NCI-H187 treated with DMSO at 0.1 percent for 48 hours (cell line): ENCODE measurements at regions not wholly inside any gene's neighbourhood (a gene's known extent, or its start where the extent isn't known, plus 50 kb on each side); places are given as distances from the start of the nearest gene placed in this dataset.
"Not testable (repeated sequence)": the region's sequence is repeated elsewhere in the genome, so short reads cannot be mapped to it uniquely, and the experiment has no call there.

Experiments used
- DNase-seq: peaks from one replicate; lab custom pipeline; 2025; lab: John Stamatoyannopoulos, UW

DNA sequence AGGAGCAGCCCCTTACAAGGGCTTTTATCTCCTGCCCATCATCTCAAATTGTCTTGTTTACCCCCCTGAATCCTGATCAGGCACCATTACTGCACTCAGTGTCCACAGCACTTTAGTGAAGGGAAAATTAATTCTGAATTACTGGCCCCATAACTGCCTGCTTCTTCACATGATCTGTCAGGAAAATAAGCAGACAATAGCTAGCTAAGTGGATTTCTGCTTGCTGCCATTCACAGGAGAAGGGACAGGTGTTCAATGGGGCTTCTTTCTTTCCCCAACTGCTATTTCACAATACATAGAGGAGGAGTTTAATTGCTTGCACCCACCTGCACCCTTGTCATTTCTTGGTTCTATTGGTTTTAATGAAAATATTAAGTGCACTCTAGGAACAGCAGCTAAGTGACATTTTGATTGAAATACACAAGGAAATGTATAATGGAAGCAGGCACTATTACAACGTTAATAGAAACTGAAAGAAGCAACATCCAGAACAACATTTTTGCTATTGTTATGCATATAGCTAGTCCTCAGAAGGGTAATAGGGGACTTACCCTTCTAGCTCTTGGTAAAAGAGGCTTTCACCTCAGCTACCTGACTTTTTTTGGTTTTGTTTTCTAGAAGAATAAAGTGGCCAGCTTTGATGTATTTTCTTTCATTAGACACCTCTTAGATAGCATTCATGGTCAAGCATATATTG is 599.3 kb upstream of the TLE4 start:
- DNase-seq: peak; percentile 98

DNA sequence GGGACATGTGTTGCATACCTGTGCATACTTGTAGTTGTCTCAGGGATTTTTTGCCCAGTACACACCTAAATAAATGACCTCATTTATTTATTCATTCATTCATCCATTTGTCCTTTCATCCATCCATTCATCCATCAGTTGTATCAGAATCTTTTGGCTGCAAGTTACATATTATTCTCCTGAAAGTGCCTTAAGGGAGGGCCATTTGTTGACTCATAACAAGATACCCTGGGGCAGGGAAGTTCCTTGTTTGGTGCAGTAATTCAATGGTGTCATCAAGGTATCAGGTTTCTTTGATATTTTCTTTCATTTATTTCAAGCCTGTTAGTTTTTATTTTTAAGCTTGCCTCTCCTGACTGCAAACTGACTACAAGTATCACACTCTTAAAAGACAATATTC is 597.9 kb upstream of the TLE4 start:
- no peak for DNase-seq

DNA sequence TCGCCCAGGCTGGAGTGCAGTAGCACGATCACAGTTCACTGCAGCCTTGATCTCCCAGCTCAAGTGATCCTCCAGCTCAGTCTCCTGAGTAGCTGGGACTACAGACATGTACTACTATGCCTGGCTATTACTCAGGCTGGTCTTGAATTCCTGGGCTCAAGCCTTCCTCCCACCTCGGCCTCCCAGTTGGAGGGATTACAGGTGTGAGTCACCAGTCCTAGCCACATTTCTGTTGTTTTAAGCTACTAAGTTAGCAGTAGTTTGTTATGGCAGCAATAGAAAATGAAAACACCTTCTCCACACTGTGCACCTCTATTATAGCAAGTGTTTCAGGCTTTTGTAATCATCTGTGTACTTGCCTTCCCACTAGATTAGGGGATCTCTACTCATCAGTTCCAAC is 588.9 kb upstream of the TLE4 start:
- no peak for DNase-seq

DNA sequence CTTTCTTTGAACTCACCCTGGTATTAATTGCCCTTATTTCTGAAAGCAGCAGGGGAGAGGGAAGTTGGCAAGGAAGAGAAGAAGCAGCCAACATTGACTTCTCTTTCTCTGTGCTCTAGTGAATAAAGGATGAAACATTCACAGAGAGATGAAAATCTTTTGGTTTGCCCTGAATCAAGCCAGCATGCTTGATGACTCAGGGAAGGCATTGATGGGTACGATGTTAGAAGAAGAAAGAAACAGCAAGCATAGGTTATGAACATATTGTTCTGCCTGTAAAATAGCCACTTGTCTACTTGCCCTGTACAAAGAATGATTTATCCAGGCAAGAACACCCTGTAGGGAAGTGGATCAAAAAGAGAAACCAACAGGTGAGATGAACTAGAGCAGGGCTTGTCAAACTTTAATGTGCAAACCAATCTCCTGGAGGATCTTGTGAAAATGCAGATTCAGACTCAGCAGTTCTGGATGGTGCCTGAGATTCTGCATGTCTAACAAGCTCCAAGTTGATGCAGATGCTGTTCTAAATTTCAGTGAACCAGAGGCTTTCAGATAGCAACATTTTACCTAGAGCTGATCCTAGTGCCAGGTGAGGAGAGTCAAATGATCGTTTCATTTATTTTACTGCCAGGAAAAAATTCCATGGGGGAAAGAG is 586.6 kb upstream of the TLE4 start:
- DNase-seq: no peak

DNA sequence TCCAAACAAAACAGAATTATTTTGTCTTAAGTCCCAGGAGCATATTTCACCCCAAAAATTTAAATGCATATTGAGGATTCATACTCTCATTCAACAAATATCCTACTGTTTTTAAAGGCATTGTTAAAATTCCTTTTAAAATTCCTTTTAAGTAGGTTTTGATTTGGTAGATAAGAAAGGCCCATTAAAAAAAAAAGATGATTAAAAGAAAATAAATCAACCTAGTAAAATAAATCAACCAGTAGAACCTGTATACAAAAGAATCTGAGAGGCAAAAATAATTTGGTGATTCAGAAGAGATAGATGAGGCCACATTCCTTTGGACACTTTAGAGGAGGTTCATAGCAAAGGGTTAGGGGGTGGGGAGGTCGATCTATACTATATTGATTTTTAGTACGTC is 585.3 kb upstream of the TLE4 start:
- DNase-seq: no peak

DNA sequence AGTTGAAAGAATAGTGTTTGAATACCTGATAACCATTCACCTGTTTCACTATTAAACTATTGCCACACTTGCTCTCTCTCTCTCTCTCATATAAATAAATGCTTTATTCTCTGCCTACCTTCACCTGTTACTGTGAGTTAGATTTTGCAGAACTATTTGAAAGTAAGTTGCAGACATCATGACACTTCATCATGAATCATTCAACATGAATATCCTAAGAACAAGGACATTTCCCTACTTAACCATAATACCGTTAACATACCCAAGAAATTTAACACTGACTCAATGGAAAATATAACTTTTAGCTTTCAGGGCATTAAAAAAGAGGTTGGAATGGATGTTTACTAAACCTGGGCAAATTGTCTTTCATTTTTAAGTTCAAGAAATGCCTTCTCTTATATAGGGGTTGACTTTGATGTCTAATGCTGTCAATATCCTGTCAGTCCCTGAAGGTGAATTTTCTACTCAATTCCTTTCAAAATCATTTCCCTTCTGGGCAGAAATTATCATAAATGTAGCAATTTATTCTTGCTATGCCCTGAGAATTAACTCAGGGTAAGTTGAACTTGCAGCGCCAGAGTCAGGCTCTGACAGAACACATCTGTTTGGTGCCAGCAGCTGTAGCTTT is 582.6 kb upstream of the TLE4 start:
- no peak for DNase-seq

DNA sequence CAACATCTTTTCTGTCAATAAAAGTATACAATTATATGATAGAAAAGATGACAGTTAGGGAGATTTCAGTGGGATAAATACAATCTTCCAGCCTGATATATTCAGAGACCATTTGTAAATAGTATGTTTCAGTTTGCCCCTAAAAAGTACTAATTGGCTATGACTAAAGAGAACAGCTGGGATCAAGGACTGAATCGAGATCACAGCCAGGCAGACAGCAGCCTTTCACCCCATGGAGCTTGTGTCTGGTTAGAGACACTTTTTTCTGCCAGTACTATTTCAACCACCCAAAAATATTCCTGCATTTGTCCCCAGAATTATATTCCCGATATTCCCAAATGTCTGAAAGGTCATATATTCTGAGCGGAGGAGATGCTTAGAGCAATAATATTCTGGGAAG is 577.3 kb upstream of the TLE4 start:
- no peak for DNase-seq

DNA sequence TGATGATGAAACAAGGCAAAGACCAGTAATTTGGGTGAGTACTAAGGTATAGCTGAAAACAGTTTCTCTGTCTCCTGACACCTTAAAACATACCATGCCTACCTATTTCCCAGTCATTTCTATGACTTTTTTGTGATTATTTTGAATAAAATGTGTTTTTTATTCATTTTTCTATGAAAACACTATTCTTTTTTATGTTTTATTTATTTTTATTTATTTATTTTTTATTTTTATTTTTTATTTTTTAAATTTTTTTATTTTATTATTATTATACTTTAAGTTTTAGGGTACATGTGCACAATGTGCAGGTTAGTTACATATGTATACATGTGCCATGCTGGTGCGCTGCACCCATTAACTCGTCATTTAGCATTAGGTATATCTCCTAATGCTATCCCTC is 576.8 kb upstream of the TLE4 start:
- DNase-seq: not testable (repeated sequence)

DNA sequence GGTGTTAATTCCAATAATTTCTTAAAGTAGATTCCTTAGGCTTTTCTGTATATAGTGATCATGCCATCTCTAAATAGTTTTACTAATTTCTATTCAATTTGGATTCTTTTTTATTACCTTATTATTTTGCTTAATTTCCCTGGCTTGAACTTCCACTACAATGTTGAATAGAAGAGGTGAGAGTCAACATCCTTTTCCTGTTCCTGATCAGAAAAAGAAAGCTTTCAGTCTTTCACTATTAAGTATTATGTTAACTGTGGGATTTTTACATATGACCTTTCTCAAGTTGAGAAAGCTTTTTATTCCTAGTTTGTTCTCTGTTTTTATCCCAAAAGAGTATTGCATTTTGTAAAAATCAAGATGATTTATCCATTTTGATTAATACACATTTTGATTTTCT is 574.5 kb upstream of the TLE4 start:
- DNase-seq: no peak

DNA sequence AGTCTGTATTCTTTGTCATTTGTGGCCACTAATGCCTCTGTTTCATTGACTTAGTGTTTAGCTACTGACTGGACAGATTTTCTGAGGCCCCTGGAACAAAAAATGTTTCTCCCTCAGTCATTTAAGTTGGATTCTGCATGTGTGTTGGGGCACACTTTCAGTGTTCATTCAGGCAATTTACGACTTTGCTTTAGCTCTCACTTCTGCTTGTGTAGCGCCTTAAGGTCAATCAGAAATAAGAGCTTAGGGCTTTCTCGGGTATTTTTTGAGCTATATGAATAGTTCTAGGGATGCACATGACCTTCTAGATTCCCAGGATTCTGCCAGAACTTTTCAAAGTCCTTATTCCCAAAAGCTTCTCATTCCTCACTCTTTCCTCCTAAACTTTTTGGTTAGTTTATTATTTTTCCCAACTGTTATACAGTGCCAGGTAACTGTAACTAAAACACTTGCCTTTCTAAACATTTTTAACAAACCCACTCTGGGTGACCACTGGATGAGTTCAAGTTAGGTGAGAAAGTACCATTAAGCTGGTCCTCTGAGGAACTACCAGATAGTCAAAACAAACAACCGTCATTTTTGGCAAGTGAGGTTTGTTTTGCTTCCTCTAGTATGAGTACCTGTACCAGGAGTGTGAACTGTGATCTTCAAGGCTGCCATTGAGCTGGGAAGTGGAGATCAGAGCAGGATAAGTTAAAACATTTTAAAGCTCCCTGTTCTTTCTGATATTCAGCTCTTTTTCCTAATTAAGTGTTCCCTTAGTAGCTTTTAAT is 571.3 kb upstream of the TLE4 start:
- no peak for DNase-seq

DNA sequence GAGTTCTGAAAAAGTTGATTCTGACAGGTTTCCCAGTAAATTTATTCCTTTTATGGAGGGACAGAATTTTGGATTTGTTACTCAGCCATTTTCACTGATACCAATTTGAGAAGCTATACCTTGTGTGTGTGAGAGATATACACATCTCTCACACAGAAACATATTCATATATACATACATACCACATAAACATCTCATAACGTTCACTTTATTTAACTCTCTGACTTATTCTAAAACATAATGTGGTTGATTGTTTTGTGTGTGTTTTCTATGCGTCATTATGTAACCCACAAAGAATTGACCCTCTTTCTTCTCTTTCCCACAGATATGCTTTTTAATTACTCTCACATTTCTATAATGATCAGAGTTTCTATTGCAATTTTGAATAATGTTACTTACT is 570.8 kb upstream of the TLE4 start:
- DNase-seq: no peak

DNA sequence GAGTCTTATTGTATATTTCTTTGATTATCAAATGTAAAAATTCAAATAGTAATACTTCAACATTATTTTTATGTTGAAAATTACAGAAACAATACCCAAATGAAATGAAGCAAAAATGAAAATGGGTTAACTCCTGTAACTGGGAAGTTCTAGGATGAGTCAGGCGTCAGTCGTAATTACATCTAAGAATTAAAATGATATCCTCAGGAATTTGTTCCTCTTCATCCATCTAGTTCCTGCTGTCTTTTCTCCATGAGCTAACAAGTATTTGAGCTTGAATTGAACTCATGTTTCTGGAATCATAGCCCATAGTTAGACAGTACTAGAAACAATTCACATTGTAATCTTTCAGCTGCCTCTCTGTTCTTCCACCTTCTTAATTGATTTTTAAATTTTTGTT is 568.3 kb upstream of the TLE4 start:
- no peak for DNase-seq

DNA sequence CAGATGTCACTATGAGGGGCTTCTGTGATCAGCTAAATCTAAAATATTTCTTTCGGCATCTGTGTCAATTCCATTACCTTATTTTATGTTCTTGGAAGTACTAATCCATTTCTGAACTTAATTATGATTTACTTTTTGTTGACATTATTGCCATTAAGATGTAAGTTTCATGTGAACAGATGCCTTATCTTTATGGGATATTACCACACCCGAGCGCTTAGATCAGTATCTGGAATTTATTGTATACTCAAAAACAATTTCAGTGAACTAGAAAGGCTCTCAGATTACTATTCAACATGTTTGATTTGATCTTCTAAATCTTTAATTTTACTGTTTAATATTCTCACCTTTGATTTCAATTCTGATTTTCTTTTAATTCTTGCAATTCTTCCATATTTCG is 567.7 kb upstream of the TLE4 start:
- no peak for DNase-seq

DNA sequence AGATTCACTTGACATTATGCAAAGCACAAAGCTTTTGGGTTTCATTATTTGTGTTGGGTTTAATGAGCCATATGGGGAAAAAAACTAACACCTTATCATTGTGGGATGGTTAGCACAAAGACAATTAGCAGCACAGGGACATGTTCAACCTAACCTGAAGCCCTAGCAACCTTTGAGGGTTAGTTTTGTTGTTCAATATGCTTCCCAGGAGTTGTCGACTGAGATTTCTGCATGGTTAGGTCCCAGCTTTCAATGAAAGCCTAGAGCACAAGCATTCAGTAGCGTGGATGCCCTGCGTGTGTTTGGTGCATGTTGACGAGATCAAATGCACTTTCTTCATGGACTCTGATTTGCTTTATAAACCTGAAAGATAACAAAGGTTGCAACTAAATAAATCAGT is 565.2 kb upstream of the TLE4 start:
- no peak for DNase-seq

DNA sequence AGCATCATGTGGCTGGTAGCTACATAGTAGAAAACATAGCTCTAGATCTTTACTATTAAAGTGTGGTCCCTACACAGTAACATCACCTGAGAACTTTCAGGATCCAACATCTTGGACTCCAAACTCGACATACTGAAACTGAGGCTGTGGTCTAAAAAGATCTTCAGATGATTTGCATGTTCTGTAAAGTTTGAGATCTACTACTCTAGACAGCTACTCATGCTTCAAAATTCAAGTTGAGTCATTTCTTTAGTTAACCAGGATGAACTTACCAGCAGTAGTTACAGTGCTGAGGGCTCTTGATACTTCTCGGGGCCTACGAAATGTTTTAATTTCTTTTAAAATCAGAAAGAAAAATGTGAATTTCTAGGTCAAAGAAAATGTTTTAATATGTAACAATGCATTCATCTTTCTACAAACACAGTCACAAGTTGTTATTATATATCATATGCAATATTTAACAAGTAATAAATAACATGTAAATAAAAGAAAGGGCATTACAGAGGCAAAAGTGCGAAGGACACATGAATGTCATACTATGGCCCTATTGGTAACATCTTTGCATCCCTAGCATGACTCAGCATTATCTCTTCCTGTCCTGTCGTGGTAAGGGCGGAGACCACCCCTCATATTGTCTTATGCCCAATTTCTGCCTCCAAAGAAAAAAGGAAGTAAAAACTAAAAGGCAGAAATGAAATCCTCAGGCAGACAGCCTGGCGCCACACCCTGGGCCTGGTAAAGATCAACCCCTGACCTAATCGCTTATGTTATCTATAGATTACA is 563.9 kb upstream of the TLE4 start:
- DNase-seq: no peak

DNA sequence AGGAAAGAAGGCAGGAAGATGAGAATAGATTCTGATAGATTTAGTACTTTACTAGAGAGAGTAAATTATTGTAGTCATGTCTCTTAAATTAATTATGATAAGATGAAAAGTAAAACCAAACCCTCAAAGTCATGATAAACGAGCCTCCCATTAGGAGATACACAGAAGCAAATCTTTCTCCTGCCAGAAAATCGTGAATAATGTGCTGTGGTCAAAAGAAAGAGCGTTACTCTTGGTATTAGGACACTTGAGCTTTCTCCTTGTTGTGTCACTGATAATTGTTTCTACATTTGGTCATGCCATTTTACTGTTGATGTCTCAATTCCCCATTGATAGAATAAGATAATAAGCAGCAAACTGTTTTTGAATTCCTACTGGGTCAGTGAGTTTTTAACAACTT is 562.8 kb upstream of the TLE4 start:
- DNase-seq: no peak

DNA sequence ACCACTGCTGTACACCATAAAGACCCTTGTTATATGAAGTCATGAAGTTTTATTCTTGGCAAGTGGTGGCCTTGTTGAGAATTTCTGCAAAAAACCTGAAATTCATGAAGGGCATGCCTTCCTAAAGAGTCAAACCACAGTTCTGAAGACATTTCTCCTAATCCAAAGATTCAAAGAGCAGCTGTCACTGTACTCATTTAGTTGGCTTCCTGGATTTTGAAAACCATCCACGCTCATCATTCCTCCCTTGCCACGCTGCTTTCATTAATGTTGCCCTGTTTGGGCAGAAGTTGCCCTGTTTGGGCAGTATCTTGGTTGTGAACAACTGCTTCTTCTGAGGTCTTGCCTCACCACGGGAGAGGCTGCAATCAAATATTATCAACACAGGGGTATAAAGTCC is 560.3 kb upstream of the TLE4 start:
- no peak for DNase-seq

DNA sequence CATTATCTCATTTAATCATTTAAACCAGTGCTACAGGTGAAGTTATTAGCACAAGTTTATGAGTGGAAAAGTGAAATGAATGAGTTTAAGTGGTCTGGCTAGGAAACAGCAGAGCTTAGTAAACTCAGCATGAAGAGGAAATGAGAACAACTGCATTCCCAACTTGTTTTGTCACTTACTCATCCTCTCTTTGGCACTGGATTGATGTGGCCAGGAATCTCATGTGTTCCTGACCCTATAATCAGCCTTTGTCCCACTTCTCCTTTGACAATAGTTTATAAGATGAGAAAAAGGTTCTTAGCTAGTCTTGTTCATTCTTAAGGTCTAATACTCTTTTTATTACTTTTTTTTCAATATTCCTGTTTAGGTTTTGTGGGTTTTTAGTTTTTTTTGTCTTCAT is 559.2 kb upstream of the TLE4 start:
- no peak for DNase-seq

DNA sequence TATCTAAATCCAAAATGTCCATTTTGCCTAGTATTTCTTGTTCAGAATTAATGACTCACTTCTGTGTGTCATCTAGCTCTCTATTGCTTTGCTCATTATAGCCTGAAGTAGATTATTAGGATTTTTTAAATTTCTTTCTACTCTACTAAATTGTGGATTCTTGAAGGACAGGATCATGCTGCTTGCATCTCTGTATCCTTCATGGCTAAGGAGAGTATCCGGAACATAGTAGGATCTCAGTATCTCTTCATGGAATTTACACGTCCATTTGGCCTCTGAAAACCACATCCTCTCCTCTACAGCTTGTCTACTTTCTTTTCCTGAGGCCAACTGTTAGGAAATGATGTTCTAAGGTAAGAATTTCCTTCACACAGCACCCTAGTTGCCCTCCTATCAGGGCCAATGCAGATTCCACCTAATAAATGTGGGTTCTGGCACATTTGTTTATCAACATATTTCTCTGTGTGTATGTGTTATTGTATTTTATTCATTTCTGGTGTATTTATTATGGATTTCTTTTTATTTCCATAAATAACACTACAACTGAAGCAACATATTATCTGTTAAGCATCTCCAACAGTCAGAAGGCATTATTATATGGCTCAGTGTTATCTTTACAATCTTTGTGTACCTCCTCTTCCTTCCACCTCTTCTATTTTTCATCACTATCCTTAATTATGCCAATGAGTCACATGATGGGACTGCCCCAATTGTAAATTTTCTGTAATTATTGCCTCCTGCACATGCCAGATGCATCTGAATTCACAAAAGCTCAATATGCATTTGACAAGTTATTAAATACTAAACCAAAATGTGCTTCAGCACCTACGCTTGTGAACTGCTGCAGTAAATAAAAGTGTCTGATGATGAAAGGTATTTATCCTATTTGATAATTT is 557.8 kb upstream of the TLE4 start:
- DNase-seq: no peak

DNA sequence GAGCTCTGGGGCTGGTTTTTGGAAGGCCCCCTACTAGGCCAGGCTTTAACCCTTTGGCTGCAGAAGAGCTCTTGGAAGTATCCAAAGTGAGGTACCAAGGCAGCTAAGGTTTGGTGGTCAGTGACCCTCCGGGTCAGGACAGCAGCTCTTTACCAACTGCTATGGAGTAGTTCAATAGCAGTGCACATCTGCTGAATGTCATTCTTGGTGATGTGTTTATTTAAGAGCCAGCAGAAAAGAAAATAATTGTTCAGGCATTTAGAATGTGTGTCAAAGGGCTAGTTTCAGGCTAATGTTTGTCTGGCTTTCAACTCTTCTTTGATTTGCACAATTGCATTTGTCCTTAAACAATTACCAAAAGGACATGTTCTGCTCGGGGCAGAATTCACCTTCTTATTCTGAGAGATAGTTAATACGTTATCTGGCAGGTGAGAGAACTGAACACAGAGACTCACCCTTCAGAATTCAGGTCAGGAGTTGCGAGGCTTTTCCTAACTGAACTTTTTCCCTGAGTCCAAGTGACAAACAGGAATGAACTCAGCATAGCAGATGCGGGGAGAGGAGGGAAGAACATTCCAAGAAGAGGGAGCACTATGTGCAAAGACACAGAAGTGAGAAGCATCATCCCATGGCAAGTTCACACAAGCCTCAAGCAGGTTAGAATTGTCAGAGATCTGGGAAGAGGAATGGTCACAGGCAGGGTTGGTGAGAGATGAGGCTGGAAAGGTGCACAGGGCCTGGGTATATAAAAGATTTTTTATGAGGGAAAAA is 556.7 kb upstream of the TLE4 start:
- DNase-seq: no peak
